ENCODE measurements at regions not wholly inside any gene's neighbourhood (a gene's known extent, or its start where the extent isn't known, plus 50 kb on each side); places are given as distances from the start of the nearest gene placed in this dataset.
"Not testable (repeated sequence)": the region's sequence is repeated elsewhere in the genome, so short reads cannot be mapped to it uniquely, and the experiment has no call there.

DNA sequence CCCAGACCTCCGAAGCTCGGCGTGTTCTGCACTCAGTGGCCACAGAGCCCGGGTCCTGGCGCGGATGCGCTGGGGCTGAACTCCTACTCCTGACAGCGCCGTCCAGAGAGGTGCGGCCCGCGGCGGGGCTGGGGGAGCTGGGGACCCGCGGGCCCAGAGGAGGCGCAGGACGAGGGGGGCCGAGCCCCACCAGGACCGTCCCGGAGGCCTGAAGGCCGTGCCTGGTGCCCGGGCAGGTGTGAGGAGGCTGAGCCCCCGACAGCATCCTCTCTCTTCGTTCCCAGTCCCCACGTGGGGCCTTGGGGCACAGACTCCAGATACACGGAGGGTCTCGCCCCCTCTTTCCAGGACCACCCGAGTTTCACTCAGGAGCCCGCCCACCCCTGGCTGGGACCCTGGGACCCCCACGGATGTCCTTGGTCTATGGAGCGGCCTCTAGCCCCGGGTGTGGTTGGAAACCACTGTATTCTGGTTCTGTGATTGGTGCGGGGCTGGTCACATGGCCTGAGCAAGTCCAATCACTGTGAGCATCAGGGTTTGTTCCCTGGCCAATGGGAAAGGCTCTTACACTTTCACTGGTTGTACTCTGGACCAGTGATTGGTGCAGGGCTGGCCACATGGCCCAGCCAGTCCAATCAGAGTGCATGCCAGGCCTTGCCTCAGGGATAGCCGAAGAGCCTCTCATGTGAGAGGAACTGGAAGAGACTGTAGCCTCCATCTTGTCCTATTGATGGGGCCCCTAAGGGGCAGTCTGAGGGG lies 217.6 kb upstream of the SFSWAP start:
- no peak for DNase-seq

DNA sequence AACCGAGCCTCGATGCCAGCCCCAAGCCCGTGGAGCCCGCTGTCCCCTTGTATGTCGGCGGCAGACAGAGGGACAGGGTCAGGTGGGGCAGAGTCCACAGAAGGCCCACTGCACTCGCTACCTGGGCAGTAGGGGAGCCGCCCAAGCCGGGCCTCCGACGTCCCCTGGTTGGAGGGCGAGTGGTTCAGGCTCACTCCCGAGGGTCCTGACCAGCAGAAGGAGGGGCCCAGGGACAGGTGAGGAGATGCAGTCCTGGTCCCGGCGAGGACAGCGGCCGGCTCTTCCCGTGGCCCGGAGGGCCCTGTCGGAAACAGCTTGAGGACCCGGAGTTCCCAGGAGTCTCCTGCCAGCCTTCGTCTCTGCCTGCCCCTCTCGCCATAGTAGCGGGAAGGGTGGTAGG lies 216.7 kb upstream of the SFSWAP start:
- no peak for DNase-seq

- DNase-seq, result no peak
Observed at GRCh38 chr12:131494741-131495524, 216.0 kb upstream of the SFSWAP start.

GRCh38 chr12:131497966-131498365 lies 212.9 kb upstream of the SFSWAP start:
- no peak for DNase-seq

DNA sequence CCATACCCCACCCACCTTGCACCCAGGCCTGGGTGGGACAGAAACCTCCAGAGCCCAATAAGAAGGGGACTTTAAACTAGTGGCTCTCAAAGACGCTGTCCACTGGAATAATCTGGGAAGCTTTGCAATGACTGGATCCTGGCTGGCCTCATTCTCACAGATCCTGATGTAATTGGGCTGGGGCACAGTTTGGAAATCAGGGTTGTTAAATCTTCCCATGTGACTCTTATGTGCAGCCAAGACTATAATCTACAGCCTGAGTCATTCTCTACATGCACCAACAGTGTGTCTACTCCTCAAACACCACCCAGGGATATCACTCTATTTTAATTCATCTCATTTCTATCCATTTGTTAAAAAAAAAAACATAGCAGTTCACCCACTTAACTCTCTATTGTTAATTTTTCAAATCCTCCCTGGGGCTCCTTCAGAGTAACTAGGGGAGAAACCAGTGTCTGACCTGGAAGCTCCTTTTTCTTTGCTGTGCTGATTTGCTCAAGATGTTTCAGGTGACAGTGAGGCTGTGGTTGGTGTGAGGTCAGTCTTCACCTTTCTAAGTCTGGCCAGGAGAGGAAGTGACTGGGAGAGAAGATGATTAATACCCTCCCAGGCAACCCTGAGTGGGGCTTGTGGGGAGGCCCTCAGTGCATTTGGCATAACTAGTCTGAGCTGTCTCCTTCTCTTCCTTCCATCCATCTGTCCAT lies 211.6 kb upstream of the SFSWAP start:
- DNase-seq, result no peak

GRCh38 chr12:131499864-131500190 lies 211.1 kb upstream of the SFSWAP start:
- DNase-seq, result no peak

- no peak for DNase-seq
Observed at GRCh38 chr12:131500564-131500963, 210.3 kb upstream of the SFSWAP start.

- DNase-seq, result no peak
Observed at GRCh38 chr12:131505561-131505960, 205.3 kb upstream of the SFSWAP start.

GRCh38 chr12:131506426-131506825 lies 204.5 kb upstream of the SFSWAP start:
- DNase-seq, result no peak

- no peak for DNase-seq
Observed at GRCh38 chr12:131507094-131507493, 203.8 kb upstream of the SFSWAP start.

GRCh38 chr12:131507881-131508280 lies 203.0 kb upstream of the SFSWAP start:
- no peak for DNase-seq

DNA sequence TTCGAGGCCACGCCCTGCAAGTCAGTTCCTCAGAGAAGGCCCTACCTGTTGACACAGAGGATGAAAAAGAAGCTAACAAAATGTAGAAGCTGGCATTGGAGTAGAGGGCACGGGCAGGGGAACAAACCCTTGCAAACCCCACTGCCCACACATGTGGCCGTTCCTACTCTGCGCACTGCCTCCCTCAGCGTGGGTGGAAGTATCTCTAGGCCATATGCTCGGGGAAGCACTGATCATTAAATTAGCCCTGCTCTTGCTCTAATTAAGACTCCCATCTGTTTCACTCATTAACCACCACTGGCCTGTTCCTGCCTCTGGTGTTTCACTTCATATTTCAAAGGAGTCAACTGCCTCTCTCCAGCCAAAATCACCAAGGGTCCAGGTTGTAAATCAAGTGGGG lies 201.2 kb upstream of the SFSWAP start:
- no peak for DNase-seq

DNA sequence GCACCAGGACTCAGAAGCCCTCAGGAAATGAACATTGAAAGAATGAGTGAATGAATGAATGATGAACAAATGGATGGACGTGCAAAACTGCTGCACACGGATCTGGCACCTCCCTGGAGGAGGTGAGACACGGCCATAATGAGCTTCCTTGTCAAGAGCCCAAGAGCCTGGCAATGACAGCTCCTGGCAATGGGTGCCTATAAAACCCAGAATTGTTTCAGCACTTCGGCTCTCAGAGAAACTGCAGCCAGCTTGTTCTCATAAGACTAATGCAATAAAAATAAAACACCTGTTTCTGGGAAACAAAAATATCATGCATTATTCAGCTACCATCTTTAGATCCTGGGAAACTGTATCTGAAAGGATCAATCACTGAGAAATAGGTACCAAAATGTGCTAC lies 200.5 kb upstream of the SFSWAP start:
- DNase-seq, result no peak

DNA sequence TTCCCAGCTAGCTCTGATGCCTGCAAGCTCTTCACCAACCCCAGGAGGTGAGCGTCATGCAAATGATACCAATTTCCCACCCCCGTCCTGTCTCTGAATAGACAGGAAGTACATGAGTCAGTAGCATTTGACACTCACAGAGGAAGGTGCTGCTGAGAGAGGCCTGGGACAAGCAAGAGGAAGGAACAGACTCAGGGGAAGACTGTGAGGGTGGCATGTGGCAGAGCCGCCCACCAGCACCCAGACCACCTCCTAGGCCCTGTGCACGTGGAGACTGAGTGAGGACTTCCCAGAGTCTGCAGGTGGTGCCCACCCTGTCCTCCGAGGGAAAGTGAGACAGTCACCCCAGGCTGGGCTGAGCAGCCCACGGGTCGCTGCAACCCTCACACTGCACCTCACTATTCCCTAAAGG lies 199.5 kb upstream of the SFSWAP start:
- DNase-seq, result no peak

DNA sequence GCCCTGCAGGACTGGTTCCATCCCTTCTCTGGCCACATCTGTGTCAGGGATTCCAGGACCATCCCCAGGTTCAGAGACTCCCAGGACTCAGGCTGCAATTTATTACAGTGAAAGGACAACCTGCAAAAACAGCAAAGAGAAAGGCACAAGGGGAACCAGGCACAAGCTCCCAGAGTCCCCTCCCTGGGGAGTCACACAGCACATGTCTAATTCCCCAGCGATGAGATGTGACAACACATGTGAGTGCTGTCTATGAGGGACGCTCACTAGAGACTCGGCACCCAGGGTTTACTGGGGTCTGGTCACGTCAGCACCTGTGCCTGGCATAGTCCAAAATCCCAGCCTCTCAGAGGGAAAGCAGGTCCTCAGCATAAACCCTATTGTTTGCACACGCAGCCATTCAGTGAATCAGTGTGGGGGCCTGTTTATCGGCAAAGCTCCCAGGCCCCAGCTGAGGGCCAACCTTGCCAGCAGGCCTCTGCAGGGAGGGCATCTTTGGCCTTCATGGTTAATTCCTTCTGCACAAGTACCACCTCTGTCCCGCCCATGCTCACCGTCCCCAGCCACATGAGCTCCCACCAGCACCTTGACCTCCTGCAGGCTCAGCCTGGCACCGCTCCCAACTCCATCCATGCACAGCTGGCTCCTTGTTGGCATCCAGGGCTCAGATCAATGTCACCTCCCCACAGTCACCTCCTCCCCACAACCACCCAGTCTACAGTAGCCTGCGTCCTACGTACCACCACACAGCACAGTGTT lies 198.9 kb upstream of the SFSWAP start:
- no peak for DNase-seq

GRCh38 chr12:131513606-131514005 lies 197.3 kb upstream of the SFSWAP start:
- no peak for DNase-seq

DNA sequence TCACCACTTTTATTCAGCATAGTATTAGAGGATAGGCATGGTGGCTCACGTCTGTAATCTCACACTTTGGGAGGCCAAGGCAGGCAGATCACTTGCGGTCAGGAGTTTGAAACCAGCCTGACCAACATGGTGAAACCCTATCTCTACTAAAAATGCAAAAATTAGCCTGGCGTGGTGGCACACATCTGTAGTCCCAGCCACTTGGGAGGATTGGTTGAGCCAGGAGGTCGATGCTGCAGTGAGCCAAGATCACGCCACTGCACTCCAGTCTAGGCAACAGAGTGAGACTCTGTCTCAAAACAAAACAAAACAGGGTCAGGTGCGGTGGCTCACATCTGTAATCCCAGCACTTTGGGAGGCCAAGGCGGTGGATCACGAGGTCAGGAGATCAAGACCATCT lies 190.3 kb upstream of the SFSWAP start:
- DNase-seq, result not testable (repeated sequence)

DNA sequence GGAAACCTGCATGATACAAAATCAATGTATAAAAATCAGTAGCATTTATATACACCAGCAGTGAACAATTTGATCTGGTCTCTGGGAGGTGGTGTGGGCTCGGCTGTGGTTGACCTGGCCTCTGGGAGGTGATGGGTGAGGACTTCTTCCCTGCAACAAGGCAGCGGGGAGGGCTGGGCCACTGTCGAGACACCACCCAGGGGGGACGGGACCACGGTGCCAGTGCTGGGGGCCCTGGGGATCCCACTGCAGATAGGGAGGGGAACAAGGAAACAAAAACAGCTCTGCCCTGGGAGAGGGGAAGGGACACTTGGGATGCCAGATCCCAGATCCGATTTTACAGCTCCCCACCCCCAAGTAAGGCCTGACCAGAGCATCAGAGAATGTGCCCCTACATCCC lies 189.6 kb upstream of the SFSWAP start:
- no peak for DNase-seq

DNA sequence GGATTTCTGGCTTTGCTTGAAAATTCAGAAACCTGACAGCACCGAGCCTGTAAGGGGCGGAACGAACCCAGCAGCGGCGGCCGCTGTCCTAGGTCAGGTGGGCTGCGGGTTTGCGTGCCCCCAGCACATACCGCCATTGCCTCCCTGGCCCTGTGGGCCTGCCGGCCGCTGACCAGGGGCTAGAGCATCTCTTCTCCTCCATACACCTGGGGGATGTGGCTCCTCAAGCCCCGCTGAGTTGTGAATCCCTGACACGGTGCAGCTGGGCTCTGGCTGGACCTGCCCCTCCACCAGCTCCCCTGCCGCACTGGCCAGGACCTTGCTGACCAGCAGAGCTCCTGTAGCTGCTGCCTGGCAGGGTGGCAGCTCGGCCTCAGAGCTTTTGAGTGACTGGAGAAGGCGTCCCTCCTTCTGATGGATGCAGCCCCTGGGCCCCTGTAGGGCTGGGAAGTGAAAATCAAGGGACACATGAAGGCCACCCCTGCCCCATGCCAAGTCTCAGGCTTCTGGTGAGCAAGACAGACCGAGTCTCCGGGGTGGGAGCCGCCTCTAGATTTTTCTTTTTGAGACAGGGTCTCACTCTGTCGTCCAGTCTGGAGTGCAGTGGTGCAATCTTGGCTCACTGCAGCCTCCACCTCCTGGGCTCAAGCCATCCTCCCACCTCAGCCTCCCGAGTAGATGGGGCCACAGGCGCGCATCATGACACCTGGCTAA lies 184.9 kb upstream of the SFSWAP start:
- DNase-seq, result no peak

DNA sequence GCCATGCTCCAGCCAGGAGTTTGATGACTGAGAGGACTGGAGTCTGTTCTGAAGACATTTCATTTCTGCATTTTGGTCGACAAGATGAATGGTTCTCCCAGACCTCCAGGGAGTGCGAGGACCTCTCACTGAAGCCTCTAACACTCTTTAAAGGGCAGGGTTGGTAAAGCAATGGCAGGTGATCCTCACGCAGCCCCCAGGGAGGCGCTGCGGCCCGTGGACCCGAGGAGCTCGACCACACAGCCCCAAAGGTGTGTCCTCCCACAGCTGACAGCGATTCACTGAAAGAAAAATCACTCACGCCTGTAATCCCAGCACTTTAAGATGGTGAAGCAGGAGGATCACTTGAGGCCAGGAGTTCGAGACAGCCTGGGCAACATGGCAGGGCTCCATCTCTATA lies 183.8 kb upstream of the SFSWAP start:
- no peak for DNase-seq

DNA sequence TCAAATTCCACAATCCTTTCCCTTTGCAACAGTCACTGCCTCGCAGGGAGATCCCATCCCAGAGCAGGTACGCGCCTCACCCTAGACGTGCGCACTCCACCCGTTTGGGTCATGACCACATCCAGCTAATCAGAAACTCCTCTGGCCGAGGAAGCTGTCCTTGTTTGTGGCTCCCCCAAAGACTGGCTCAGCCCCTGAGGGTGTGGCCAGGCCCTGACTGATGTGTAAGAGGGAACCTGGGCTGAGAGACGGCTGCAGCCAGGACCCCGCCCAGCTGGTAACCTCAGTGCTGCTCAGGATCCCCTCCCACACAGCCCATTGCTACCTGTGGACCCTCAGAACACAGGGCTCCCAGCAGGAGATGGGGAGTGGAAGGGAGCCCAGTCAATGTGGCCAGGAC lies 183.2 kb upstream of the SFSWAP start:
- DNase-seq, result no peak

GRCh38 chr12:131528144-131528543 lies 182.7 kb upstream of the SFSWAP start:
- no peak for DNase-seq

- DNase-seq, result no peak
Observed at GRCh38 chr12:131528667-131529066, 182.2 kb upstream of the SFSWAP start.
